ENCODE measurements at regions not wholly inside any gene's neighbourhood (a gene's known extent, or its start where the extent isn't known, plus 50 kb on each side); places are given as distances from the start of the nearest gene placed in this dataset.
"Not testable (repeated sequence)": the region's sequence is repeated elsewhere in the genome, so short reads cannot be mapped to it uniquely, and the experiment has no call there.

GRCh38 chr15:83335542-83335941 is 51.1 kb upstream of the BNC1 start:
- DNase-seq (ENCODE audit: low spot score); intact Hi-C loops (cut with DNase I): not testable (repeated sequence)

GRCh38 chr15:83339396-83339795 is 54.9 kb upstream of the BNC1 start:
- intact Hi-C loops (cut with DNase I): no loop called here
- DNase-seq (ENCODE audit: low spot score): no peak

GRCh38 chr15:83340087-83340486 is 55.6 kb upstream of the BNC1 start:
- intact Hi-C loops (cut with DNase I): no loop called here
- DNase-seq (ENCODE audit: low spot score): no peak

- no peak for DNase-seq (ENCODE audit: low spot score)
- intact Hi-C loops (cut with DNase I): no loop called here
These were observed 61.9 kb upstream of the BNC1 start for GRCh38 chr15:83346342-83346741.

GRCh38 chr15:83352119-83352518 is 67.7 kb upstream of the BNC1 start:
- intact Hi-C loops (cut with DNase I): no loop called here
- no peak for DNase-seq (ENCODE audit: low spot score)

DNA sequence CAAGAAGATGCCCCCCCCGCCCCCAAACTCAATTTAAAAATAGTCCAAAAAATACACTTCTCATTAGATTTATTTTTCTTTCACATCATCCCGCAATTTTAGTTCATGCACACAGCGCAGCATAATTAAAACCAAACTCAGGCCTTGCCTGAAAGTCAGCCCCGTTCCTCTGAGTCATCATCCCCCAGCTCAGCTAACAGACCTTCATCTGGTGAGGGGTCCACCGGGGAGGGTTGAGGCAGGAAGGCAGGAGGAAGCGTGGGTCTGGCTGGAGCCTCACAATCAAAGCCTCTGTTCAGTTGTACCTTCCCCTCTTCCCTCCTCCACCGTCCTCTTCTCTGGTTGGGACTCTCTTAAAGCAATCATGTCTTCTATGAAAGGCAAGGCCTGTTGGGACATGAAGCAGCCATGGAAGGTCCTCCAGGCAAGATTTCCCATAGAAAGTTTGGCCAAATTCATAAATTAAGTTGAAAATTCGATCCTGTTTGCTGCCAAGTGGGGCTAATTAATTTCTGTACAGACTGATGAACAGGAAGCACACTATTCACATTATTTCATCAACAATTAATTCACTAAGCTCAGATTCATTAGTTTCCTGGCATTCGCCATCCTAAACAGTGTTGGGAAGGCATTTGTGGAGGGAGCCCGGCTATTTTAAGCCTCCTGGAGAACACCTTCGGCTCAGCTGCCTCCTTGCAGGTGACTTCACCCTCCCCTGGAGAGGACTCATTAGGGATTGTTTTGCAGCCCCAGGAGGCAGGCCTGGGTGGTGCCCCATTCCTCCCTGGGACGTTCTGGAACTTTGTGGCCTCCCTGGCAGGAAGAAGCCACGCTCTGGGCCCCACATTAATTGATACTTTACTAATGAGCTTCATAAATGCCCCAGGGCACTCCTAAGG is 72.3 kb upstream of the BNC1 start:
- intact Hi-C loops (cut with DNase I): no loop called here
- DNase-seq (ENCODE audit: low spot score): no peak

DNA sequence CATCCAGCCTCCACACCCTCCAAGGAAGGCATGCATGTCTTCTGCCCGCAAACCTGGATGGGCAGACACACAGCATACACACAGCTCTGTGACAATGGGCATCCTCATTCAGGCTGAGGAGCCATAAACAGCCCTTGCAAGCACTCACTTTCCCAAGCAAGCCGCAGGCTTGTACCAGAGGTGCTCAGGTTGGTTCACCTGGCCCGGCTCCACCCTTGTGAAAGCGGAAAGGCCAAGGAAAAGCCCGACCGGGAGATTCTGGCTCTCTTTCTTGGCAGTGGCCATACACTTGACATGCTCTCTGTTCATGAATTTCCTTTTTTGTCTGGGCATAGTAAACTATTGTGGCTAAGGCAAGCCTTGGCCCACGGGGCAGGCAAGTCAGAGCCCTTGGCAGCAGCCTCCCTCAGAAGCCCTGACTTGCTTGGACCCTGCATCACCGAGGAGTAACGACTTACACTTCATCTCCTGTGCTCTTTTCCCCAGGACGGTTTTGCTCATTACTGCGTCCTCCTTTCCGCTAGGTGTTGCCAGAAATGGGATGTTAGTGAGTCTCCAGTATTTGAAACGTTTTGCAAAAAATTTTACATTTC is 74.6 kb upstream of the BNC1 start:
- intact Hi-C loops (cut with DNase I): no loop called here
- no peak for DNase-seq (ENCODE audit: low spot score)

GRCh38 chr15:83362706-83363105 is 78.2 kb upstream of the BNC1 start:
- no peak for DNase-seq (ENCODE audit: low spot score)
- intact Hi-C loops (cut with DNase I): no loop called here

GRCh38 chr15:83364501-83364900 is 80.0 kb upstream of the BNC1 start:
- DNase-seq (ENCODE audit: low spot score): no peak
- intact Hi-C loops (cut with DNase I): no loop called here

- intact Hi-C loops (cut with DNase I): no loop called here
- no peak for DNase-seq (ENCODE audit: low spot score)
These were observed 81.0 kb upstream of the BNC1 start for GRCh38 chr15:83365370-83365938.

DNA sequence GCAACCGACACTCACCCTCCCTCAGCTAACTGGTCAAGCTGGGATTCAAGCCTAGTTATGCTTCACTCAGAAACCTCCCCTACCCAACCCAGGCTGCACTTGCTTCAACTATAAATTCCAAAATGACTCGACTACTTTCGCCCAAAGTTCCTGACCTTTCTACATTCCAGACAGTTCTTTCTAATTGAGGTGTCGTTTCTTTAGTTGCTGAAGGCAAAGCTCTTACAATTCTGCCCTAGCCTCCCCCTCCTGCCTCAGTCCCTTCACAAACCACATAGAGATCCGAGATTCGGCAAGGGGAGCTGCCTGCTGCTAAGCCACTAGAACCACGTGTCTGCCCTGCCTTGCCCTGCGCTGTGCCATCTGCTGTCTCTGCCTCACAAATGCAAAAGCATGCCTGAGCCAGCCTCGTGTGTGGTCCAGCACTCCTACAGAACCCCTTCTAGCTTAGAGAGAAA is 74.7 kb upstream of the SH3GL3 start:
- no peak for DNase-seq (ENCODE audit: low spot score)
- intact Hi-C loops (cut with DNase I): loop anchor here (10.0 kb wide), 1 partner anchor 118 kb away; no protein-coding TSS in a partner anchor

DNA sequence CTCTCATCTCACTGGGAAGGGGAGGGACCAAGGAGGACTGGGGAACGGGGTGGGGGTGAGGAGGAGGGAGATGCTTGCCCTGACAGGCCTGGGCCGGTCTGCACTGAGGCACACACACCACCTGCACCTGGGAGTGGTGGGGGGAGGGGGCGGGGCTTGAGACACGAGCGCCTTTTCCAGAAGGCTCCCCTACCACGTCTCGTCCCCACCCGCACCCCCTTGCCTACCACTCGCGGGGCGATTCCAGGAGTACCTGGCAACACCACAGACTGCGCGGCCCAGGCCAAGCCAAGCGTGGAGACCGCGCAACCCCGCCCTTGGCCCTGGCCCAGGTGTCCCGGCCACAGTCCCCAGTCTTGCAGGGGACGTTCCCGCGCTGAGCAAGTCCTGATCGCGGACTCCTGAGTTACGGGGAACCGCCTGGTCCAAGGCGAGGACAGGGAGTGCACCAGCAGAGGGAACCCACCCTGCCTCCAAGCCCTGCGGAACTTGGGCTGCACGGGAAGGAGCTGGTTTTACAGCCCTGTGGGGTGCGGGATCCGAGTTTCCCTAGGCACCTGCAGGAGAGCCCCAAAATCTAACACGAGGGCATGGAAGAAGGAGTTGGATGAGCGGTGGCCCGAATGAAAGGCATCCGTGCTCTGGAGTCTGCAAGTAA is 68.1 kb upstream of the SH3GL3 start:
- DNase-seq (ENCODE audit: low spot score): no peak
- intact Hi-C loops (cut with DNase I): loop anchor here (10.0 kb wide), 1 partner anchor 124 kb away; no protein-coding TSS in a partner anchor

DNA sequence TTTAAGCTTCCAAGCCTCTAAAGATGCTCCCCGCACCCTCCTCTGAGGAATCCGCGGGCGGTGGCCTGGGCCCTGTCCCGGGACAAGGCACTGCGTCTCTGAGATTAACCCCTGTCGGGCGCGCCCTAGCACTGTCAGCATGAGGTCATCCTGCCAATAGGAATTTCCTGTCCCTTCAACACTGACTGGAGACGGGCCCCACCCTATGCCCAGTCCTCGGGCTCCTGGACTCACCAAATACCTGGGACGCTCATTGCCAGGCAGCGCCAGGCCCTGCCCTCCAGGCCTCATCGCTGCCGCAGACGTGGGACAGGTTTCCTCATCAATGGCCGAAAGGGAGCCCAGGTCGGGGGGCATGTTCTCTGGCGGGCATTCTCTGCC is 67.6 kb upstream of the SH3GL3 start:
- no peak for DNase-seq (ENCODE audit: low spot score)

DNA sequence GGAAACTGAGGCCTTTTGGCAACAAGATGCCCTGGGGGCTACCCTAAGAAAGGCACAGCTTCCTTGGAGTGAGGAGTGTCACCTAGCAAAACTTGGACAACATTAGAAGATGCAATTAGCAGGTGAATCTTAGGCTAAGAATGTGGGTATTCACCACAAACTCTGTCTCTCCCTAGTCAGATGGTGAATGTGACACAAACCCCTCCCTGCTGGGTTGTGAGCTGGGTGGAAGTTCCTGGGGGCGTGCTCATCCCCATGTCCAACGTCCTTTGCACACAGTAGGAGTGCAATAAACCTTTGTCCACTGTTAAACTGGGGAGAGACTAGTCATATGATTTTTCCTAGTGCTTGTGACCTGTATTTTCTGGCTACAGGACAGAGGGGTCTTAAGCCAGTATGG is 67.1 kb upstream of the SH3GL3 start:
- intact Hi-C loops (cut with DNase I): no loop called here
- no peak for DNase-seq (ENCODE audit: low spot score)

More for the DNA sequence above, 67.6 kb upstream of the SH3GL3 start:
- intact Hi-C loops (cut with DNase I): loop anchor here (10.0 kb wide), 1 partner anchor 125 kb away; no protein-coding TSS in a partner anchor

DNA sequence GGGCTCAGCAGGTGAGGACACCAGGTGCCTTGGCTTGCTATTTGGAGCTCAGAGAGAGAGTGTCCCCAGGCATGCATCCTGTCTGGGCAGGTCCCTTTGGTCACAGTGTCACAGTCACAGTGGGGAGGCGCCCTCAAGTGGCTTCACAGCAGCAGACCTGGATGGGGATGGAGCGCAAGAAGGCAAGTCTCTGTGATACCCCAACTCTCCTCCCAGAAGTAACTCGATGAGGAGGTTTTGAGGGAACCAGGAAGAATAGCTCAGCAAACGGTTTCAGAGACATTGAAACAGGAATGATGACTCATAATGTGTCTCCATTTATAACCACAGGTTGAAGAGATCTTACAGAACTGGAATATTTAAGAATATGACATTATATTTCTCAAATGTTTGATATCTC is 66.5 kb upstream of the SH3GL3 start:
- intact Hi-C loops (cut with DNase I): no loop called here
- no peak for DNase-seq (ENCODE audit: low spot score)

DNA sequence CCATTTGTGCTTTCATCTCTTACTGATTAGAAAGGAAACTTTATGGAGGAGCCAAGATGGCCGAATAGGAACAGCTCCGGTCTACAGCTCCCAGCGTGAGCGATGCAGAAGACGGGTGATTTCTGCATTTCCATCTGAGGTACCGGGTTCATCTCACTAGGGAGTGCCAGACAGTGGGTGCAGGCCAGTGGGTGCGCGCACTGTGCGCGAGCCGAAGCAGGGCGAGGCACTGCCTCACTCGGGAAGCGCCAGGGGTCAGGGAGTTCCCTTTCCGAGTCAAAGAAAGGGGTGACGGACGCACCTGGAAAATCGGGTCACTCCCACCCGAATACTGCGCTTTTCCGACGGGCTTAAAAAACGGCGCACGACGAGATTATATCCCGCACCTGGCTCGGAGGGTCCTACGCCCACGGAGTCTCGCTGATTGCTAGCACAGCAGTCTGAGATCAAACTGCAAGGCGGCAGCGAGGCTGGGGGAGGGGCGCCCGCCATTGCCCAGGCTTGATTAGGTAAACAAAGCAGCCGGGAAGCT is 63.5 kb upstream of the SH3GL3 start:
- DNase-seq (ENCODE audit: low spot score); intact Hi-C loops (cut with DNase I): not testable (repeated sequence)

DNA sequence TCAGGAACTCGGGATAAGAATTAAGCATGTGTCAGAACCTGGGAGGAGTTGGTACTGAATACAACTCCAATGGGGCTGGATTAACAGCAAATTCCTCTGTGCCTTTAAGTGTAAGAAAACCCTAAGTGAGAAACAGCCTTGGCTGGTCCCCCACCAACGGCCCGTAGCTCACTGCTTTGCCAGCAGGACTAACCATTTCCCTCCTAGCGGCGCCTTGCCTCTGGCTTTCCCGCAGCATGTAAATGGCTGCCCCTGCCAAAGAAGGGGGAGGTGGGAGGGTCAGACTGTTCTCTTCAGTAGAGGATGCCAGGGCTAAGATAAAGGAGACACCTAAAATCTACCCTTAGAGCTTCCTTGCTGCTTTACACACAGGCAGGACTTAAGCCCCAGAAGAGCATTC is 51.0 kb upstream of the SH3GL3 start:
- intact Hi-C loops (cut with DNase I): no loop called here
- DNase-seq (ENCODE audit: low spot score): no peak

Data from cardiac septum (tissue), 1 donor.